ENCODE measurements at regions not wholly inside any gene's neighbourhood (a gene's known extent, or its start where the extent isn't known, plus 50 kb on each side); places are given as distances from the start of the nearest gene placed in this dataset.
"Not testable (repeated sequence)": the region's sequence is repeated elsewhere in the genome, so short reads cannot be mapped to it uniquely, and the experiment has no call there.

GRCh38 chr6:14472986-14473337, 355.4 kb downstream of the CD83 start:
- H3K4me3 ChIP-seq (ENCODE audit: low read depth, low read length) = no peak overlapping the region
- TF ChIP-seq CTCF (IDR thresholded peaks at IDR 0.05; ENCODE audit: low read depth, low read length) = no peak

- no peak overlapping the region for H3K4me3 ChIP-seq (ENCODE audit: low read depth, low read length)
- no peak for TF ChIP-seq CTCF (IDR thresholded peaks at IDR 0.05; ENCODE audit: low read depth, low read length)
Observed at GRCh38 chr6:14474816-14475215, 357.2 kb downstream of the CD83 start.

- TF ChIP-seq CTCF (IDR thresholded peaks at IDR 0.05; ENCODE audit: low read depth, low read length) = no peak
- H3K4me3 ChIP-seq (ENCODE audit: low read depth, low read length) = no peak overlapping the region
Observed at GRCh38 chr6:14475306-14475705, 357.7 kb downstream of the CD83 start.

GRCh38 chr6:14476793-14477531, 359.4 kb downstream of the CD83 start:
- peak overlapping the region; percentile 35 for H3K4me3 ChIP-seq (ENCODE audit: low read depth, low read length)
- no peak for TF ChIP-seq CTCF (IDR thresholded peaks at IDR 0.05; ENCODE audit: low read depth, low read length)

- H3K4me3 ChIP-seq (ENCODE audit: low read depth, low read length) = no peak overlapping the region
Observed at GRCh38 chr6:14477559-14477958, 360.0 kb downstream of the CD83 start.

GRCh38 chr6:14478381-14479225, 361.0 kb downstream of the CD83 start:
- H3K4me3 ChIP-seq (ENCODE audit: low read depth, low read length) = no peak overlapping the region
- no peak for TF ChIP-seq CTCF (IDR thresholded peaks at IDR 0.05; ENCODE audit: low read depth, low read length)

More at GRCh38 chr6:14477559-14477958, 360.0 kb downstream of the CD83 start:
- TF ChIP-seq CTCF (IDR thresholded peaks at IDR 0.05; ENCODE audit: low read depth, low read length) = no peak

GRCh38 chr6:14481946-14482345, 364.4 kb downstream of the CD83 start:
- not testable (repeated sequence) for H3K4me3 ChIP-seq (ENCODE audit: low read depth, low read length)

Measured in WI38 (cell line).